SU-DHL-6 (cell line): ENCODE measurements at regions not wholly inside any gene's neighbourhood (a gene's known extent, or its start where the extent isn't known, plus 50 kb on each side); places are given as distances from the start of the nearest gene placed in this dataset.
"Not testable (repeated sequence)": the region's sequence is repeated elsewhere in the genome, so short reads cannot be mapped to it uniquely, and the experiment has no call there.

ENCODE experiments used
- H2AFZ ChIP-seq: fragments of 200-600 bp; sonication (generic); 2 replicates; pipeline ENCODE4 v1.6.1; 2014; ENCODE audit warnings: low read depth, mild to moderate bottlenecking, moderate library complexity, mixed read lengths, antibody characterized with exemption, low read length; ENCODE audit not compliant: severe bottlenecking
- H3F3A ChIP-seq: fragments of 200-600 bp; shearing (Covaris generic); 2 replicates; pipeline ENCODE4 v1.6.0; 2016; ENCODE audit warnings: antibody characterized with exemption, mild to moderate bottlenecking; ENCODE audit not compliant: insufficient read depth
- H3K27ac ChIP-seq: fragments of 200-600 bp; sonication (generic); 2 replicates; pipeline ENCODE4 v1.5.1; 2016; ENCODE audit warnings: low read depth, mild to moderate bottlenecking, low read length, moderate library complexity, mixed read lengths
- H3K27me3 ChIP-seq: fragments of 200-600 bp; sonication (generic), shearing (Covaris generic); 2 replicates; pipeline ENCODE4 v1.6.0; 2014; ENCODE audit warnings: mild to moderate bottlenecking, low read length
- H3K36me3 ChIP-seq: fragments of 200-600 bp; sonication (generic); 2 replicates; pipeline ENCODE4 v1.6.1; 2014; ENCODE audit warnings: mild to moderate bottlenecking, low read length, mixed read lengths
- H3K4me2 ChIP-seq: fragments of 300-600, 200-600 bp; shearing (Covaris generic), sonication (generic); 2 replicates; pipeline ENCODE4 v1.6.0; 2014; ENCODE audit warnings: low read length, low read depth, mild to moderate bottlenecking; ENCODE audit not compliant: poor library complexity, severe bottlenecking
- H3K4me3 ChIP-seq: fragments of 200-600 bp; sonication (generic); 2 replicates; pipeline ENCODE4 v1.5.1; 2014; ENCODE audit warnings: antibody characterized with exemption, low read length, mild to moderate bottlenecking, mixed read lengths; ENCODE audit not compliant: insufficient read depth, poor library complexity, severe bottlenecking
- H3K79me2 ChIP-seq: fragments of 200-600 bp; sonication (generic); 2 replicates; pipeline ENCODE4 v1.6.1; 2014; ENCODE audit warnings: mild to moderate bottlenecking, low read length, moderate library complexity; ENCODE audit not compliant: insufficient read depth
- H3K9ac ChIP-seq: fragments of 200-600 bp; sonication (generic); 2 replicates; pipeline ENCODE4 v1.7.0; 2014; ENCODE audit warnings: mild to moderate bottlenecking, low read length
- H3K9me2 ChIP-seq: fragments of 200-600 bp; sonication (generic); replicated peaks from 2 replicates; pipeline ENCODE4 v1.6.1; 2014; ENCODE audit warnings: low read length; ENCODE audit not compliant: insufficient read depth
- H3K9me3 ChIP-seq: fragments of 200-600 bp; sonication (generic); 2 replicates; pipeline ENCODE4 v1.6.1; 2014; ENCODE audit warnings: low read length, mixed read lengths; ENCODE audit not compliant: insufficient read depth
- H4K20me1 ChIP-seq: fragments of 200-600 bp; sonication (generic); 2 replicates; pipeline ENCODE4 v1.6.1; 2014; ENCODE audit warnings: low read depth, mild to moderate bottlenecking, antibody characterized with exemption, low read length, moderate library complexity, mixed read lengths
- CTCF ChIP-seq: fragments of 200-600 bp; sonication (generic); IDR thresholded peaks from one replicate; pipeline ENCODE4 v1.5.1; 2017; ENCODE audit warnings: antibody characterized with exemption, mild to moderate bottlenecking, low read length, moderate library complexity; ENCODE audit not compliant: insufficient read depth, poor library complexity, severe bottlenecking
- EZH2phosphoT487 ChIP-seq: fragments of 200-600 bp; sonication (generic), shearing (Covaris generic); conservative IDR thresholded peaks from 2 replicates; pipeline ENCODE4 v1.6.1; 2018; ENCODE audit warnings: mild to moderate bottlenecking, antibody characterized with exemption, low read length, moderate library complexity, mixed read lengths

- no peak overlapping the region for H3K4me3 ChIP-seq
- no peaks in the 10 kb centered on the region for H3K27me3 ChIP-seq
- no peaks in the 10 kb centered on the region for H3K9me3 ChIP-seq
- TF ChIP-seq EZH2phosphoT487 (no peak), CTCF (no peak)
- no peak overlapping the region for H3K27ac ChIP-seq
- no peaks in the 10 kb centered on the region for H3K79me2 ChIP-seq
- H3K36me3 ChIP-seq = no peaks in the 10 kb centered on the region
- no peaks in the 10 kb centered on the region for H4K20me1 ChIP-seq
- no peak overlapping the region for H3K9ac ChIP-seq
- H2AFZ ChIP-seq = no peak overlapping the region
- H3F3A ChIP-seq = no peaks in the 10 kb centered on the region
- H3K9me2 ChIP-seq = no peaks in the 10 kb centered on the region
- H3K4me2 ChIP-seq = no peak overlapping the region
Measured at GRCh38 chr4:62500296-62500695, 1300.2 kb downstream of the ADGRL3 start.

- no peak for TF ChIP-seq CTCF
- TF ChIP-seq EZH2phosphoT487 = no peak
- no peaks in the 10 kb centered on the region for H3F3A ChIP-seq
- H3K4me2 ChIP-seq = no peak overlapping the region
- H4K20me1 ChIP-seq = no peaks in the 10 kb centered on the region
- H2AFZ ChIP-seq = no peak overlapping the region
- H3K4me3 ChIP-seq = no peak overlapping the region
- H3K27ac ChIP-seq = no peak overlapping the region
- H3K9me3 ChIP-seq = no peaks in the 10 kb centered on the region
- H3K79me2 ChIP-seq = no peaks in the 10 kb centered on the region
- H3K9ac ChIP-seq = no peak overlapping the region
- no peaks in the 10 kb centered on the region for H3K9me2 ChIP-seq
- no peaks in the 10 kb centered on the region for H3K27me3 ChIP-seq
- no peaks in the 10 kb centered on the region for H3K36me3 ChIP-seq
Measured at GRCh38 chr4:62495032-62495431, 1294.9 kb downstream of the ADGRL3 start.

GRCh38 chr4:62491756-62492155, 1291.6 kb downstream of the ADGRL3 start:
- H3K9ac ChIP-seq, H3K27me3 ChIP-seq, H3K36me3 ChIP-seq, H3F3A ChIP-seq, H3K9me3 ChIP-seq, H2AFZ ChIP-seq, H3K79me2 ChIP-seq, H3K4me2 ChIP-seq, H4K20me1 ChIP-seq, H3K27ac ChIP-seq, H3K4me3 ChIP-seq, H3K9me2 ChIP-seq: not testable (repeated sequence)

GRCh38 chr4:62490635-62491034, 1290.5 kb downstream of the ADGRL3 start:
- Histone ChIP-seq H3K27ac (no peak overlapping the region), H3K9ac (no peak overlapping the region), H3K4me3 (no peak overlapping the region), H3F3A (no peaks in the 10 kb centered on the region), H2AFZ (no peak overlapping the region), H3K79me2 (no peaks in the 10 kb centered on the region), H3K27me3 (no peaks in the 10 kb centered on the region), H3K4me2 (no peak overlapping the region), H3K36me3 (no peaks in the 10 kb centered on the region), H3K9me3 (no peaks in the 10 kb centered on the region), H3K9me2 (no peaks in the 10 kb centered on the region), H4K20me1 (no peaks in the 10 kb centered on the region)
- TF ChIP-seq EZH2phosphoT487 (no peak), CTCF (no peak)
